PC-3 (cell line): ENCODE measurements at regions not wholly inside any gene's neighbourhood (a gene's known extent, or its start where the extent isn't known, plus 50 kb on each side); places are given as distances from the start of the nearest gene placed in this dataset.

Source experiments
- EZH2 ChIP-seq: fragments of 300-600 bp; sonication (generic); IDR thresholded peaks from one replicate; pipeline ENCODE4 v1.6.1; 2017; ENCODE audit warnings: antibody characterized with exemption, mild to moderate bottlenecking, low read length; ENCODE audit not compliant: unreplicated experiment
- TF ChIP-seq, protein P1 (sequence below): fragments of 300-600 bp; sonication (generic); conservative IDR thresholded peaks from 2 replicates; pipeline ENCODE4 v1.5.1; 2017; ENCODE audit warnings: antibody characterized with exemption, low read depth, mild to moderate bottlenecking, low read length

- TF ChIP-seq, protein P1, sequence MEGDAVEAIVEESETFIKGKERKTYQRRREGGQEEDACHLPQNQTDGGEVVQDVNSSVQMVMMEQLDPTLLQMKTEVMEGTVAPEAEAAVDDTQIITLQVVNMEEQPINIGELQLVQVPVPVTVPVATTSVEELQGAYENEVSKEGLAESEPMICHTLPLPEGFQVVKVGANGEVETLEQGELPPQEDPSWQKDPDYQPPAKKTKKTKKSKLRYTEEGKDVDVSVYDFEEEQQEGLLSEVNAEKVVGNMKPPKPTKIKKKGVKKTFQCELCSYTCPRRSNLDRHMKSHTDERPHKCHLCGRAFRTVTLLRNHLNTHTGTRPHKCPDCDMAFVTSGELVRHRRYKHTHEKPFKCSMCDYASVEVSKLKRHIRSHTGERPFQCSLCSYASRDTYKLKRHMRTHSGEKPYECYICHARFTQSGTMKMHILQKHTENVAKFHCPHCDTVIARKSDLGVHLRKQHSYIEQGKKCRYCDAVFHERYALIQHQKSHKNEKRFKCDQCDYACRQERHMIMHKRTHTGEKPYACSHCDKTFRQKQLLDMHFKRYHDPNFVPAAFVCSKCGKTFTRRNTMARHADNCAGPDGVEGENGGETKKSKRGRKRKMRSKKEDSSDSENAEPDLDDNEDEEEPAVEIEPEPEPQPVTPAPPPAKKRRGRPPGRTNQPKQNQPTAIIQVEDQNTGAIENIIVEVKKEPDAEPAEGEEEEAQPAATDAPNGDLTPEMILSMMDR: no peak
- no peak for TF ChIP-seq EZH2
These were observed 396.2 kb downstream of the NUAK1 start for GRCh38 chr12:105742567-105742874.
